H1 (cell line): ENCODE measurements at regions not wholly inside any gene's neighbourhood (a gene's known extent, or its start where the extent isn't known, plus 50 kb on each side); places are given as distances from the start of the nearest gene placed in this dataset.

Source experiments
- BACH1 ChIP-seq: IDR thresholded peaks from 2 replicates; pipeline ENCODE4 v1.6.1; 2012; ENCODE audit warnings: low read length, improper control_type of control experiment
- CHD7 ChIP-seq: fragments of 300-600 bp; sonication (generic); IDR thresholded peaks from 2 replicates; pipeline ENCODE4 v1.7.1; 2012; ENCODE audit warnings: low read length, moderate library complexity, mild to moderate bottlenecking, inconsistent platforms; ENCODE audit not compliant: insufficient replicate concordance
- CTBP2 ChIP-seq: IDR thresholded peaks from 2 replicates; pipeline ENCODE4 v1.7.0; 2011; ENCODE audit warnings: borderline replicate concordance, mild to moderate bottlenecking, moderate library complexity, mixed read lengths, low read length; ENCODE audit not compliant: insufficient read depth, insufficient read length
- GTF2F1 ChIP-seq: IDR thresholded peaks from 2 replicates; pipeline ENCODE4 v1.6.1; 2012; ENCODE audit warnings: low read depth, low read length, improper control_type of control experiment, borderline replicate concordance
- RAD21 ChIP-seq, 2 experiments: IDR thresholded peaks in 1 of 2; conservative IDR thresholded peaks in 1 of 2; 2 replicates each; pipeline ENCODE4 v1.6.1; 2011; ENCODE audit warnings: low read depth in 2 of 2, low read length in 2 of 2, improper control_type of control experiment in 1 of 2, inconsistent platforms in 1 of 2, mild to moderate bottlenecking in 1 of 2, moderate library complexity in 1 of 2
- SP4 ChIP-seq: IDR thresholded peaks from 2 replicates; pipeline ENCODE4 v1.6.1; 2012; ENCODE audit warnings: low read length, inconsistent platforms
- TBP ChIP-seq: IDR thresholded peaks from 2 replicates; pipeline ENCODE4 v1.6.1; 2011; ENCODE audit warnings: low read depth, low read length, improper control_type of control experiment

DNA sequence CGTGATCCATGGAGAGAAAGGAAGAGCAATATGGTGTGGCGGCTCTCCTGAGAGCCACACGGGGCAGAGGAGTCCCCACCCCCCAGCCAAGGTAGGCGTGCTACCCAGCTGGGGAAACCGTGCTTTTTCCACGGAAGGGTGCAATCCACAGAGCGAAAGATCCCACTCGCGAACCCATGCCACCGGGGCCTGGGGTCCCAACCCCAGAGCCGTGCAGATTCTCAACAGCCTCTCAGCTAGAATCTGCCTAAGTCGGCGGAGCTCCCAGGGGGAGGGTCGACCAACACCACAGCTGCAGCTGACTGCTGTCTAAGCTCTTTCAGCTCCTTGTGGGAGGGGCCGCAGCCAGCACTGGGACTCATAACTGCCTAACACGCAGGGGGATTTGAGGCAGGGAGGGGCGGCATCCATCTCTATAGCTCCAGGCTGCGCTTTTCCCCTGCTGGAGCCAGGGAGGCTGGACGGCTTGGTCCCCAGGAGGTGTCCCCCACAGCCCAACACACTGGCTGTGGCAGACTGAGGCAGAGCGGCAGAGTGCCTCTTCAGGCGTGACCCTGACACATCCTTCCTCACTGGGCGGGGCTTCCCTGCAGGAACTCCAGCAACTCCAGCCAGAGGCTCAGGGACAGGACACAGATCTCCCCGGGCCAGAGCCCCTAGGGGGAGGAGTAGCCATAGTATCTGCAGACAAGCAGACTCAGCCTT, 107.6 kb upstream of the ZBTB20 start (continued):
- TF ChIP-seq CHD7 (no peak), RAD21 (IDR thresholded peaks at IDR 0.05 in 1 of 2, conservative IDR thresholded peaks at IDR 0.05 in 1 of 2; ENCODE audit: low read depth in 2 of 2, low read length in 2 of 2) (no peak), GTF2F1 (no peak), TBP (no peak), BACH1 (no peak), CTBP2 (no peak), SP4 (no peak)
